GM12801 (cell line): ENCODE measurements at regions not wholly inside any gene's neighbourhood (a gene's known extent, or its start where the extent isn't known, plus 50 kb on each side); places are given as distances from the start of the nearest gene placed in this dataset.

ENCODE experiments used
- CTCF ChIP-seq: IDR thresholded peaks from one replicate; pipeline ENCODE4 v1.5.1; 2011; ENCODE audit warnings: control low read depth; ENCODE audit not compliant: insufficient read length; ENCODE audit errors: extremely low read depth

DNA sequence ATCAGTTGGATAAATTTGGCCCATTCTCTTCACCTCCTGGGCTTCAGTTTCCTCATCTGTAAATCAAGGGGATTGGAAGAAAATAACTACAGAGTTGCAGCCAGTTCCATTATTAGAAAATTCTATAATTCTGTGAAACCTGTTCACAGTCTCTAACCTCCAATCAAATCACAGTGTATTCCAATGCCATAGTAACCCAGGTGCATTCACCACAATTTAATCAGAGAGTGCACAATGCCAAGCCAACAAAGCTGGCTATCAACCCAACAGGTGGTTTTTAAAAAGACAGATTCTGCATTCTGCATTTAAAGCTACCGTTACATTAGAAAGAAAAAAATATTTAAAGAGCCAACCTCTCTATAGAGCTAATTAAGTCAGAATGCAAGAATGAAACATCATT, 308.6 kb downstream of the RNF144A start:
- no peak for TF ChIP-seq CTCF

GRCh38 chr2:7226501-7226900, 309.3 kb downstream of the RNF144A start:
- no peak for TF ChIP-seq CTCF

DNA sequence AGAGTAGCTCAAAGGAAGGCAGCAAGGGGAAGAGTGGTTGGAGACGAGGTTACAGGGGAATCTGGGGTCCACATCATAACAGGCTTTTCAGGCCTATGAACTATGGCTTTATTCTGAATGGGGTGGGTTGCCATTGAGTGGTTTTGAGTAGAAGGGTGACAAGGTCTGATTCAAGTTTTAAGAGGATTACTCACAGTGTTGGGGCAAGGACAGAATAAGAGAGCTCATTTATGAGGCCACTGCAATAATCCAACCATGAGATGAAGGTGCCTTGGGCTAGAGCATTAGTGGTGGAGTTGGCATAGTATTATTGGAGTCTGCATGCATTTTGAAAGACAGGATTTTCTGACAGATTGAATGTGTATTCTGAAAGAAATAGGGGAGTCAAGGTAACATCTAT, 315.9 kb downstream of the RNF144A start:
- TF ChIP-seq CTCF: no peak

DNA sequence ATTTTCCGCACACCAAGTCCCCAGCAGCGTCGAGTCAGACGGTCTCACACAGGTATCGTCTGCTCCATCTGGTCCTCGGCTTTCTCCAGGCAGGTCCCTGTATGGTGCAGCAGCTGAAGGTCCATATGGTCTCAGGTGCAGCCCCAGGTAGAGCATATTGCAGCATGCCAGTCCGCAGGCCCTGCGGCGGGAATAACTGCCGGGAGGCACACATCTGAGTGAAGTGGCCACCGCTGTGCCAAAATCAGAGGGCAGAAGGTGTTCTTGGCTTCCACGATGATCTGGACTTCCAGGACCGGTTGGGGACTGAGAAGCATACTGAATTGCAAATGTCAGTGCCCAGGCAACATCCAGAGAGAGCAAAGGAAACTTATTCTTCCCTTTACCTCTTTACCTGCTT, 320.3 kb downstream of the RNF144A start:
- TF ChIP-seq CTCF: no peak

DNA sequence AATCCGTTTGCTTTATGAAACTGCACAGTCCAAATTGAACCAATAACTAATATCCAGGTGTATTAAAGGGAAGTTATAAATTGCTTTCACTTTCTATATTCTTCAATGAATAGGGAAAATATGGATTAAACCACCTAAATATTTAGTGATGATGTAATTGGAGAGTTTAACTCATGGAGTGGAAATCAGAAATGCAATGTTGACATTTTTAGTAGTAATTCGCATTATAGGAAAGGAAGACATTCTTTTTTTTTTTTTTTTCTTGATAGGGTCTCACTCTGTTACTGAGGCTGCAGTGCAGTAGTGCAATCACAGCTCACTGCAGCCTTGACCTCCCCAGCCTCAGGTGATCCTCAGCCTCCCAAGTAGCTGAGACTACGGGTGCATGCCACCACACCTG, 321.9 kb downstream of the RNF144A start:
- TF ChIP-seq CTCF: no peak

- TF ChIP-seq CTCF: no peak
These were observed 324.0 kb downstream of the RNF144A start for GRCh38 chr2:7241041-7241745.

GRCh38 chr2:7242189-7242867, 325.1 kb downstream of the RNF144A start:
- TF ChIP-seq CTCF: no peak
